ENCODE measurements at regions not wholly inside any gene's neighbourhood (a gene's known extent, or its start where the extent isn't known, plus 50 kb on each side); places are given as distances from the start of the nearest gene placed in this dataset.

GRCh38 chr10:74775099-74775498, 51.3 kb upstream of the KAT6B start:
- Mint-ChIP-seq H3K36me3 (peaks cover 0 to 11% (median 4%) of the 10 kb centered on the region in 5 donors), H3K27ac (no peak overlapping the region), H3K9me3 (peaks cover 5 to 39% (median 10%) of the 10 kb centered on the region in 11 donors), H3K27me3 (peaks cover 0 to 3% (median 0%) of the 10 kb centered on the region in 5 donors), H3K4me1 (no peaks in the 10 kb centered on the region), H3K4me3 (no peak overlapping the region)
- H3K4me1 ChIP-seq (ENCODE audit: control insufficient read depth in 2 of 2, insufficient read depth in 2 of 2, low read length in 2 of 2), result no peaks in the 10 kb centered on the region
- CTCF ChIA-PET, result no interaction called here
- POLR2A ChIA-PET, result no interaction called here
- H3K9me3 ChIP-seq (ENCODE audit: control insufficient read depth in 2 of 3, low read length in 3 of 3), result no peaks in the 10 kb centered on the region
- H3K36me3 ChIP-seq (ENCODE audit: control insufficient read depth in 2 of 3, insufficient read depth in 3 of 3, low read length in 3 of 3), result no peaks in the 10 kb centered on the region
- H3K27me3 ChIP-seq (ENCODE audit: control insufficient read depth in 2 of 2, insufficient read depth in 2 of 2, low read length in 2 of 2), result no peaks in the 10 kb centered on the region
- DNase-seq (no peak), ATAC-seq (no peak)
- H3K4me3 ChIP-seq (ENCODE audit: low read length), result no peak overlapping the region
- intact Hi-C loops (cut with micrococcal nuclease), result no loop called here
- no peak overlapping the region for H3K27ac ChIP-seq (ENCODE audit: low read depth, low read length)
